ENCODE measurements at regions not wholly inside any gene's neighbourhood (a gene's known extent, or its start where the extent isn't known, plus 50 kb on each side); places are given as distances from the start of the nearest gene placed in this dataset.
A peak's percentile ranks its signal among the peaks of the same experiment; 100 is the strongest.

DNA sequence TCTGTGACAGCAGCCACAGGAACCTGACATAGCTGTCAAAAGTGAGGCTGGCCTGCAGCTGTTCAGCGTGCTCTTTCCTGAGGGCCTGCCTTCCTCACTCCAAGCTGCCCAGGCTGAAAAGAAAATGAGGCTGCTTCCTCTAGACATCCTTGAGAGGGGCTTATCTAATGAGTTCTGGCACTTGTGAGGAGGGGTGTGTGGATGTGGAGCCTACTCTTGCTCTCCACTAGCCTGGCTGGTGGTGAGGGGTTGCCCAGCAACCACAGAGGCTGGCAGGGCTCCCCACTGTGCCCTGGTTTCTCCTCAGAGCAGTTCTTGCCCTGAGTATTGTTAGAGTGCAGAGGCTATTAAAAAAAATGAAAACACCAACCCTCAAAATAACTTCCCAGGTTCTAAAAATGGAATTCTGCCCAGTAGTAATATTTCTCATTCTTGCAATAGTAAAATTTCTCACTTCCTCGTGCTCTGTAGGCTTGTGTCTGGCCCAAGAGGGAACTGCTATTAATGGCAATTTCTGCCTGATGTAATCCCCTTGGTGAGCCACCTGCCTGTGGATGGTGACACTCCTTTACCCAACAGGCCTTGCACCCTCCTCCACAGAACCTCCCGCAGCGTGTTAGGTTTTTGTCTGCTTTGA lies 52.6 kb upstream of the EPS8L3 start (continued):
- TF ChIP-seq, protein P1, sequence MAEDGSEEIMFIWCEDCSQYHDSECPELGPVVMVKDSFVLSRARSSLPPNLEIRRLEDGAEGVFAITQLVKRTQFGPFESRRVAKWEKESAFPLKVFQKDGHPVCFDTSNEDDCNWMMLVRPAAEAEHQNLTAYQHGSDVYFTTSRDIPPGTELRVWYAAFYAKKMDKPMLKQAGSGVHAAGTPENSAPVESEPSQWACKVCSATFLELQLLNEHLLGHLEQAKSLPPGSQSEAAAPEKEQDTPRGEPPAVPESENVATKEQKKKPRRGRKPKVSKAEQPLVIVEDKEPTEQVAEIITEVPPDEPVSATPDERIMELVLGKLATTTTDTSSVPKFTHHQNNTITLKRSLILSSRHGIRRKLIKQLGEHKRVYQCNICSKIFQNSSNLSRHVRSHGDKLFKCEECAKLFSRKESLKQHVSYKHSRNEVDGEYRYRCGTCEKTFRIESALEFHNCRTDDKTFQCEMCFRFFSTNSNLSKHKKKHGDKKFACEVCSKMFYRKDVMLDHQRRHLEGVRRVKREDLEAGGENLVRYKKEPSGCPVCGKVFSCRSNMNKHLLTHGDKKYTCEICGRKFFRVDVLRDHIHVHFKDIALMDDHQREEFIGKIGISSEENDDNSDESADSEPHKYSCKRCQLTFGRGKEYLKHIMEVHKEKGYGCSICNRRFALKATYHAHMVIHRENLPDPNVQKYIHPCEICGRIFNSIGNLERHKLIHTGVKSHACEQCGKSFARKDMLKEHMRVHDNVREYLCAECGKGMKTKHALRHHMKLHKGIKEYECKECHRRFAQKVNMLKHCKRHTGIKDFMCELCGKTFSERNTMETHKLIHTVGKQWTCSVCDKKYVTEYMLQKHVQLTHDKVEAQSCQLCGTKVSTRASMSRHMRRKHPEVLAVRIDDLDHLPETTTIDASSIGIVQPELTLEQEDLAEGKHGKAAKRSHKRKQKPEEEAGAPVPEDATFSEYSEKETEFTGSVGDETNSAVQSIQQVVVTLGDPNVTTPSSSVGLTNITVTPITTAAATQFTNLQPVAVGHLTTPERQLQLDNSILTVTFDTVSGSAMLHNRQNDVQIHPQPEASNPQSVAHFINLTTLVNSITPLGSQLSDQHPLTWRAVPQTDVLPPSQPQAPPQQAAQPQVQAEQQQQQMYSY (CRISPR knock-in tag; IDR thresholded peaks at IDR 0.05), result no peak
- TF ChIP-seq MYC (IDR thresholded peaks at IDR 0.05; ENCODE audit: insufficient read depth, insufficient read length, insufficient replicate concordance, low read length, severe bottlenecking) (no peak), BCL11A (IDR thresholded peaks at IDR 0.05; ENCODE audit: low read depth, low read length) (peak; percentile 78), ATF2 (IDR thresholded peaks at IDR 0.05; ENCODE audit: low read length) (peak; percentile 98; the same call in 1 of the 2 replicates), BHLHE40 (IDR thresholded peaks at IDR 0.05; ENCODE audit: borderline replicate concordance in 1 of 2, low read depth in 2 of 2, low read length in 1 of 2) (peak; percentile 56 to 74; a peak in 2 of 4 replicates), SREBF1 (IDR thresholded peaks at IDR 0.05; ENCODE audit: low read length) (no peak), ETV6 (conservative IDR thresholded peaks at IDR 0.05 in 1 of 2, IDR thresholded peaks at IDR 0.05 in 1 of 2; ENCODE audit: borderline replicate concordance in 1 of 2, low read depth in 1 of 2) (peak in 1 of 2 experiments; percentile 84; a peak in 1 of 4 replicates), ELK1 (IDR thresholded peaks at IDR 0.05; ENCODE audit: low read depth, low read length) (no peak), MXI1 (IDR thresholded peaks at IDR 0.05; ENCODE audit: low read depth, low read length) (no peak), CBX5 (IDR thresholded peaks at IDR 0.05; ENCODE audit: low read depth) (peak; percentile 86; the same call in 1 of the 2 replicates), RCOR1 (conservative IDR thresholded peaks at IDR 0.05; ENCODE audit: low read depth, low read length) (0 out of 2 replicates have a peak, but pooled peaks have one; percentile 81), MTA2 (IDR thresholded peaks at IDR 0.05; ENCODE audit: low read depth) (peak; percentile 43; the same call in 1 of the 2 replicates)
- TF ChIP-seq, protein P2, sequence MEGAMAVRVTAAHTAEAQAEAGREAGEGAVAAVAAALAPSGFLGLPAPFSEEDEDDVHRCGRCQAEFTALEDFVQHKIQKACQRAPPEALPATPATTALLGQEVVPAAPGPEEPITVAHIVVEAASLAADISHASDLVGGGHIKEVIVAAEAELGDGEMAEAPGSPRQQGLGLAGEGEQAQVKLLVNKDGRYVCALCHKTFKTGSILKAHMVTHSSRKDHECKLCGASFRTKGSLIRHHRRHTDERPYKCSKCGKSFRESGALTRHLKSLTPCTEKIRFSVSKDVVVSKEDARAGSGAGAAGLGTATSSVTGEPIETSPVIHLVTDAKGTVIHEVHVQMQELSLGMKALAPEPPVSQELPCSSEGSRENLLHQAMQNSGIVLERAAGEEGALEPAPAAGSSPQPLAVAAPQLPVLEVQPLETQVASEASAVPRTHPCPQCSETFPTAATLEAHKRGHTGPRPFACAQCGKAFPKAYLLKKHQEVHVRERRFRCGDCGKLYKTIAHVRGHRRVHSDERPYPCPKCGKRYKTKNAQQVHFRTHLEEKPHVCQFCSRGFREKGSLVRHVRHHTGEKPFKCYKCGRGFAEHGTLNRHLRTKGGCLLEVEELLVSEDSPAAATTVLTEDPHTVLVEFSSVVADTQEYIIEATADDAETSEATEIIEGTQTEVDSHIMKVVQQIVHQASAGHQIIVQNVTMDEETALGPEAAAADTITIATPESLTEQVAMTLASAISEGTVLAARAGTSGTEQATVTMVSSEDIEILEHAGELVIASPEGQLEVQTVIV (IDR thresholded peaks at IDR 0.05; ENCODE audit: borderline replicate concordance, partially characterized antibody), result no peak
- TF ChIP-seq, protein P3, sequence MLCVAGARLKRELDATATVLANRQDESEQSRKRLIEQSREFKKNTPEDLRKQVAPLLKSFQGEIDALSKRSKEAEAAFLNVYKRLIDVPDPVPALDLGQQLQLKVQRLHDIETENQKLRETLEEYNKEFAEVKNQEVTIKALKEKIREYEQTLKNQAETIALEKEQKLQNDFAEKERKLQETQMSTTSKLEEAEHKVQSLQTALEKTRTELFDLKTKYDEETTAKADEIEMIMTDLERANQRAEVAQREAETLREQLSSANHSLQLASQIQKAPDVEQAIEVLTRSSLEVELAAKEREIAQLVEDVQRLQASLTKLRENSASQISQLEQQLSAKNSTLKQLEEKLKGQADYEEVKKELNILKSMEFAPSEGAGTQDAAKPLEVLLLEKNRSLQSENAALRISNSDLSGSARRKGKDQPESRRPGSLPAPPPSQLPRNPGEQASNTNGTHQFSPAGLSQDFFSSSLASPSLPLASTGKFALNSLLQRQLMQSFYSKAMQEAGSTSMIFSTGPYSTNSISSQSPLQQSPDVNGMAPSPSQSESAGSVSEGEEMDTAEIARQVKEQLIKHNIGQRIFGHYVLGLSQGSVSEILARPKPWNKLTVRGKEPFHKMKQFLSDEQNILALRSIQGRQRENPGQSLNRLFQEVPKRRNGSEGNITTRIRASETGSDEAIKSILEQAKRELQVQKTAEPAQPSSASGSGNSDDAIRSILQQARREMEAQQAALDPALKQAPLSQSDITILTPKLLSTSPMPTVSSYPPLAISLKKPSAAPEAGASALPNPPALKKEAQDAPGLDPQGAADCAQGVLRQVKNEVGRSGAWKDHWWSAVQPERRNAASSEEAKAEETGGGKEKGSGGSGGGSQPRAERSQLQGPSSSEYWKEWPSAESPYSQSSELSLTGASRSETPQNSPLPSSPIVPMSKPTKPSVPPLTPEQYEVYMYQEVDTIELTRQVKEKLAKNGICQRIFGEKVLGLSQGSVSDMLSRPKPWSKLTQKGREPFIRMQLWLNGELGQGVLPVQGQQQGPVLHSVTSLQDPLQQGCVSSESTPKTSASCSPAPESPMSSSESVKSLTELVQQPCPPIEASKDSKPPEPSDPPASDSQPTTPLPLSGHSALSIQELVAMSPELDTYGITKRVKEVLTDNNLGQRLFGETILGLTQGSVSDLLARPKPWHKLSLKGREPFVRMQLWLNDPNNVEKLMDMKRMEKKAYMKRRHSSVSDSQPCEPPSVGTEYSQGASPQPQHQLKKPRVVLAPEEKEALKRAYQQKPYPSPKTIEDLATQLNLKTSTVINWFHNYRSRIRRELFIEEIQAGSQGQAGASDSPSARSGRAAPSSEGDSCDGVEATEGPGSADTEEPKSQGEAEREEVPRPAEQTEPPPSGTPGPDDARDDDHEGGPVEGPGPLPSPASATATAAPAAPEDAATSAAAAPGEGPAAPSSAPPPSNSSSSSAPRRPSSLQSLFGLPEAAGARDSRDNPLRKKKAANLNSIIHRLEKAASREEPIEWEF (IDR thresholded peaks at IDR 0.05; ENCODE audit: insufficient replicate concordance, low read depth, low read length), result no peak

Measured in GM12878 (cell line).